Smooth muscle cell (in vitro differentiated cells): ENCODE measurements at regions not wholly inside any gene's neighbourhood (a gene's known extent, or its start where the extent isn't known, plus 50 kb on each side); places are given as distances from the start of the nearest gene placed in this dataset.
"Not testable (repeated sequence)": the region's sequence is repeated elsewhere in the genome, so short reads cannot be mapped to it uniquely, and the experiment has no call there.

ENCODE experiments used
- DNase-seq: peaks from one replicate; lab custom pipeline; 2025; ENCODE audit not compliant: unreplicated experiment; lab: John Stamatoyannopoulos, UW
- H2AFZ ChIP-seq: fragments of 200-600 bp; sonication (generic); 2 replicates; pipeline ENCODE4 v1.6.0; 2016; ENCODE audit warnings: antibody characterized with exemption, low read depth, mild to moderate bottlenecking
- H3F3A ChIP-seq: fragments of 200-600 bp; sonication (generic); 2 replicates; pipeline ENCODE4 v1.6.0; 2017; ENCODE audit warnings: antibody characterized with exemption, low read depth
- H3K27ac ChIP-seq: fragments of 200-600 bp; sonication (generic); 2 replicates; pipeline ENCODE4 v1.5.1; 2016; ENCODE audit warnings: low read depth, mild to moderate bottlenecking
- H3K27me3 ChIP-seq: fragments of 200-600 bp; sonication (generic); 2 replicates; pipeline ENCODE4 v1.6.1; 2016; ENCODE audit warnings: low read depth, mild to moderate bottlenecking
- H3K36me3 ChIP-seq: fragments of 200-600 bp; sonication (generic); 2 replicates; pipeline ENCODE4 v1.5.1; 2016; ENCODE audit warnings: low read depth
- H3K4me1 ChIP-seq: fragments of 200-600 bp; sonication (generic); 2 replicates; pipeline ENCODE4 v1.5.1; 2016; ENCODE audit warnings: low read depth
- H3K4me2 ChIP-seq: fragments of 200-600 bp; sonication (generic); 2 replicates; pipeline ENCODE4 v1.6.0; 2016; ENCODE audit warnings: mild to moderate bottlenecking
- H3K4me3 ChIP-seq: fragments of 200-600 bp; sonication (generic); 2 replicates; pipeline ENCODE4 v1.5.1; 2016; ENCODE audit warnings: mild to moderate bottlenecking
- H3K79me2 ChIP-seq: fragments of 200-600 bp; sonication (generic); 2 replicates; pipeline ENCODE4 v1.6.0; 2016; ENCODE audit warnings: low read depth, mild to moderate bottlenecking
- H3K9ac ChIP-seq: fragments of 200-600 bp; sonication (generic); 2 replicates; pipeline ENCODE4 v1.6.0; 2016; ENCODE audit warnings: low read depth
- H3K9me3 ChIP-seq: fragments of 200-600 bp; sonication (generic); replicated peaks from 2 replicates; pipeline ENCODE4 v1.5.1; 2016; ENCODE audit warnings: low read depth
- H4K20me1 ChIP-seq: fragments of 200-600 bp; sonication (generic); 2 replicates; pipeline ENCODE4 v1.6.0; 2016; ENCODE audit warnings: low read depth
- WGBS: methylation state at CpG from one replicate; pipeline ENCODE4 v1.1.7; 2016; ENCODE audit warnings: low lambda C conversion rate; 5-methylcytosine and 5-hydroxymethylcytosine counted together
- TF ChIP-seq, protein P1 (sequence below): fragments of 200-600 bp; sonication (generic); IDR thresholded peaks from 2 replicates; pipeline ENCODE4 v1.5.1; 2017; ENCODE audit warnings: borderline replicate concordance, mild to moderate bottlenecking, antibody characterized with exemption; ENCODE audit not compliant: insufficient read depth, poor library complexity, severe bottlenecking

DNA sequence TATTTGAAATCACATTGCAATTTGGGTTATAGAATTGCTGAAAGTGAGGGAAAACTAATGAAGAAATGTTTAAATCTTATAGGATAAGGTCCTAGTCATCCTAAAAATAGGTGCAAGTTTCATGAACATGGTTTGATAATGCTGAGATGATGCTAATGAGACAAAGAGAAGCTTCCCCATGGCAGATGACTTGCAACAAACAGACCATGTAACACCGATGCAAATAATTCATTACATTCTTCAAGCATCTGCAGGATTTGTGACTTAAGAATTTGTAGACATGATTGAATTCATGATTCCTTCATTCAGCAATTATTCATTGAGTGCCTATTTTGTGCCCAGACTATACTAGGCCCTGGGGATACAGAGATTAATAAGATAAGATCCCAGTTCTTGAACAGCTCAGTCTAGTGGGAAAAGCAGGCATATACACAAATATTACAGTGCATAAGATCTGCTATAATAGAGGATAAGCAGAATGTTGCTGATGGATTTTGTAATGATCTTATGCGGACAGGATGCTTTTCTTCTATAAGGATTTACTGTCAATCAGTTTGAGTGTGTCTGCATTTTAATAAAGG, 367.9 kb upstream of the GBE1 start:
- H3K27me3 ChIP-seq, result no peaks in the 10 kb centered on the region
- H3K79me2 ChIP-seq, result no peaks in the 10 kb centered on the region
- no peak overlapping the region for H2AFZ ChIP-seq
- no peak for DNase-seq
- TF ChIP-seq, protein P1, sequence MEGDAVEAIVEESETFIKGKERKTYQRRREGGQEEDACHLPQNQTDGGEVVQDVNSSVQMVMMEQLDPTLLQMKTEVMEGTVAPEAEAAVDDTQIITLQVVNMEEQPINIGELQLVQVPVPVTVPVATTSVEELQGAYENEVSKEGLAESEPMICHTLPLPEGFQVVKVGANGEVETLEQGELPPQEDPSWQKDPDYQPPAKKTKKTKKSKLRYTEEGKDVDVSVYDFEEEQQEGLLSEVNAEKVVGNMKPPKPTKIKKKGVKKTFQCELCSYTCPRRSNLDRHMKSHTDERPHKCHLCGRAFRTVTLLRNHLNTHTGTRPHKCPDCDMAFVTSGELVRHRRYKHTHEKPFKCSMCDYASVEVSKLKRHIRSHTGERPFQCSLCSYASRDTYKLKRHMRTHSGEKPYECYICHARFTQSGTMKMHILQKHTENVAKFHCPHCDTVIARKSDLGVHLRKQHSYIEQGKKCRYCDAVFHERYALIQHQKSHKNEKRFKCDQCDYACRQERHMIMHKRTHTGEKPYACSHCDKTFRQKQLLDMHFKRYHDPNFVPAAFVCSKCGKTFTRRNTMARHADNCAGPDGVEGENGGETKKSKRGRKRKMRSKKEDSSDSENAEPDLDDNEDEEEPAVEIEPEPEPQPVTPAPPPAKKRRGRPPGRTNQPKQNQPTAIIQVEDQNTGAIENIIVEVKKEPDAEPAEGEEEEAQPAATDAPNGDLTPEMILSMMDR, result no peak
- H3K9ac ChIP-seq, result no peak overlapping the region
- H4K20me1 ChIP-seq, result no peaks in the 10 kb centered on the region
- no peaks in the 10 kb centered on the region for H3F3A ChIP-seq
- no peak overlapping the region for H3K4me3 ChIP-seq
- H3K4me2 ChIP-seq, result no peak overlapping the region
- no peaks in the 10 kb centered on the region for H3K9me3 ChIP-seq
- H3K4me1 ChIP-seq, result no peaks in the 10 kb centered on the region
- H3K36me3 ChIP-seq, result no peaks in the 10 kb centered on the region
- 94% methylated on average over 2 of the region's 2 CpGs for WGBS
- no peak overlapping the region for H3K27ac ChIP-seq

- H3K27ac ChIP-seq, result no peak overlapping the region
- DNase-seq, result no peak
- no peaks in the 10 kb centered on the region for H3K9me3 ChIP-seq
- H3K79me2 ChIP-seq, result no peaks in the 10 kb centered on the region
- H3K9ac ChIP-seq, result no peak overlapping the region
- WGBS, result 85% methylated on average over 4 of the region's 4 CpGs
- H3K27me3 ChIP-seq, result no peaks in the 10 kb centered on the region
- no peaks in the 10 kb centered on the region for H4K20me1 ChIP-seq
- H3K36me3 ChIP-seq, result no peaks in the 10 kb centered on the region
- no peak overlapping the region for H3K4me3 ChIP-seq
- no peaks in the 10 kb centered on the region for H3F3A ChIP-seq
- no peaks in the 10 kb centered on the region for H3K4me1 ChIP-seq
- no peak overlapping the region for H2AFZ ChIP-seq
- TF ChIP-seq, protein P1, result no peak
- no peak overlapping the region for H3K4me2 ChIP-seq
These were observed 366.8 kb upstream of the GBE1 start for GRCh38 chr3:82128271-82128670.

- no peaks in the 10 kb centered on the region for H4K20me1 ChIP-seq
- no peaks in the 10 kb centered on the region for H3K36me3 ChIP-seq
- WGBS, result 90% methylated on average over 7 of the region's 7 CpGs
- H3K4me3 ChIP-seq, result no peak overlapping the region
- DNase-seq, result no peak
- H3K4me2 ChIP-seq, result no peak overlapping the region
- TF ChIP-seq, protein P1, result no peak
- H3K27me3 ChIP-seq, result no peaks in the 10 kb centered on the region
- no peaks in the 10 kb centered on the region for H3K4me1 ChIP-seq
- no peaks in the 10 kb centered on the region for H3K79me2 ChIP-seq
- H2AFZ ChIP-seq, result no peak overlapping the region
- no peaks in the 10 kb centered on the region for H3F3A ChIP-seq
- H3K9ac ChIP-seq, result no peak overlapping the region
- no peak overlapping the region for H3K27ac ChIP-seq
- no peaks in the 10 kb centered on the region for H3K9me3 ChIP-seq
These were observed 361.3 kb upstream of the GBE1 start for GRCh38 chr3:82122554-82123345.

DNA sequence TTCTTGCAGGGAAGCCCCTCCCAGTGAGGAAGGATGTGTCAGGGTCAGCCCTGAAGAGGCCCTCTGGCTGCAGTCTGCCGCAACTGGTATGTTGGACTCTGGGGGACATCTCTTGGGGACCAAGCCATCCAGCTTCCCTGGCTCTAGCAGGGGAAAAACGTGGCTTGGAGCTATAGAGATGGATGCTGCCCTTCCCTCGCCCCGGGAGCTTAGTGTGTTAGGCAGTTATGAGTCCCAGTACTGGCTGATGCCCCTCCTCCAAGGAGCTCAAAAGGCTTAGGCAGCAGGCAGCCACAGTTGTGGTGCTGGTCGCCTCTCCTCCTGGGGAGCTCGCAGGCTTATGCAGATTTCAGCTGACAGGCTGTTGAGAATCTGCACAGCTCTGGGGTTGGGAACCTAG, 353.1 kb upstream of the GBE1 start:
- WGBS, result 74% methylated on average over 6 of the region's 6 CpGs
- Histone ChIP-seq H3F3A (no peaks in the 10 kb centered on the region), H2AFZ (no peak overlapping the region), H3K79me2 (no peaks in the 10 kb centered on the region), H3K36me3 (no peaks in the 10 kb centered on the region), H3K27ac (no peak overlapping the region), H3K27me3 (no peaks in the 10 kb centered on the region), H3K9me3 (no peaks in the 10 kb centered on the region), H3K4me3 (no peak overlapping the region), H3K4me2 (no peak overlapping the region), H3K9ac (no peak overlapping the region), H4K20me1 (no peaks in the 10 kb centered on the region), H3K4me1 (no peaks in the 10 kb centered on the region)
- no peak for DNase-seq
- TF ChIP-seq, protein P1, result no peak

GRCh38 chr3:82110721-82111120, 349.3 kb upstream of the GBE1 start:
- not testable (repeated sequence) for H3K27me3 ChIP-seq, DNase-seq
- 97% methylated on average over 14 of the region's 14 CpGs for WGBS

More at GRCh38 chr3:82110721-82111120, 349.3 kb upstream of the GBE1 start:
- not testable (repeated sequence) for H3K27ac ChIP-seq, H3K4me2 ChIP-seq, H3K4me1 ChIP-seq, H3K9me3 ChIP-seq, H3F3A ChIP-seq, H2AFZ ChIP-seq, H3K4me3 ChIP-seq, H4K20me1 ChIP-seq, H3K9ac ChIP-seq, H3K79me2 ChIP-seq, H3K36me3 ChIP-seq
